PC-9 (cell line): ENCODE measurements at regions not wholly inside any gene's neighbourhood (a gene's known extent, or its start where the extent isn't known, plus 50 kb on each side); places are given as distances from the start of the nearest gene placed in this dataset.

ENCODE experiments used
- BruUV-seq: library from RNA; stranded (reverse); fragments of 400-500 nt; replicated peaks from 2 replicates; lab custom pipeline; 2021; lab: Mats Ljungman, UMichigan
- CTCF ChIA-PET: fragments of 300-600 bp; sonication (Branson Sonifier 250); formaldehyde crosslinking; loops from one replicate; lab custom pipeline; 2022; ENCODE audit warnings: antibody characterized with exemption; lab: Charles Lee
- POLR2A ChIA-PET: fragments of 300-600 bp; sonication (Branson Sonifier 250); formaldehyde crosslinking; loops from one replicate; lab custom pipeline; 2022; ENCODE audit warnings: antibody characterized with exemption; ENCODE audit not compliant: unreplicated experiment; lab: Charles Lee
- DNase-seq, 2 experiments: peaks; one replicate each; pipeline versions ENCODE4 v3.0.0 to v3.0.0-alpha.2; 2015 to 2022; ENCODE audit warnings: mixed read lengths in 1 of 2
- H2AFZ ChIP-seq: fragments of 200-600 bp; sonication (generic); 2 replicates; pipeline ENCODE4 v1.8.1; 2017; ENCODE audit warnings: antibody characterized with exemption
- H3F3A ChIP-seq: fragments of 200-600 bp; sonication (generic); 2 replicates; pipeline ENCODE4 v1.8.1; 2017; ENCODE audit warnings: antibody characterized with exemption, mild to moderate bottlenecking, low read depth; ENCODE audit not compliant: insufficient read depth
- H3K27ac ChIP-seq: fragments of 200-600 bp; sonication (generic); 2 replicates; pipeline ENCODE4 v1.6.1; 2016; ENCODE audit warnings: mixed run types
- H3K27me3 ChIP-seq: fragments of 200-600 bp; sonication (generic); 2 replicates; pipeline ENCODE4 v1.6.1; 2016; ENCODE audit warnings: low read depth, mixed run types; ENCODE audit not compliant: insufficient read depth
- H3K36me3 ChIP-seq: fragments of 200-600 bp; sonication (generic); 2 replicates; pipeline ENCODE4 v1.6.1; 2016; ENCODE audit warnings: low read depth, mixed run types
- H3K4me1 ChIP-seq: fragments of 200-600 bp; sonication (generic); replicated peaks from 2 replicates; pipeline ENCODE4 v1.6.1; 2016; ENCODE audit warnings: mixed run types; ENCODE audit not compliant: insufficient read depth
- H3K4me2 ChIP-seq: fragments of 200-600 bp; sonication (generic); 2 replicates; pipeline ENCODE4 v1.6.1; 2017; ENCODE audit warnings: mixed run types
- H3K4me3 ChIP-seq: fragments of 200-600 bp; sonication (generic); 2 replicates; pipeline ENCODE4 v1.6.1; 2016; ENCODE audit warnings: mixed run types
- H3K79me2 ChIP-seq: fragments of 200-600 bp; sonication (generic); 2 replicates; pipeline ENCODE4 v1.6.1; 2017; ENCODE audit warnings: low read depth, mixed run types
- H3K9me2 ChIP-seq: fragments of 200-600 bp; sonication (generic); 2 replicates; pipeline ENCODE4 v1.8.1; 2017; ENCODE audit warnings: mild to moderate bottlenecking; ENCODE audit not compliant: insufficient read depth
- H3K9me3 ChIP-seq: fragments of 200-600 bp; sonication (generic); 2 replicates; pipeline ENCODE4 v1.8.1; 2016; ENCODE audit warnings: low read depth; ENCODE audit not compliant: insufficient read depth
- H4K20me1 ChIP-seq: fragments of 200-600 bp; sonication (generic); 2 replicates; pipeline ENCODE4 v1.8.1; 2017; ENCODE audit not compliant: insufficient read depth
- CTCF ChIP-seq: fragments of 200-600 bp; sonication (generic); conservative IDR thresholded peaks from 2 replicates; pipeline ENCODE4 v1.6.1; 2017; ENCODE audit warnings: mixed run types, antibody characterized with exemption, mild to moderate bottlenecking, moderate library complexity
- EZH2 ChIP-seq: fragments of 200-600 bp; sonication (generic); IDR thresholded peaks from 2 replicates; pipeline ENCODE4 v1.8.0; 2017; ENCODE audit warnings: antibody characterized with exemption, low read depth
- intact Hi-C: fragments of 100-400 bp; cut with micrococcal nuclease; formaldehyde crosslinking; loops from one replicate; pipeline ENCODE4 v1.10.0; 2022; ENCODE audit not compliant: unreplicated experiment

DNA sequence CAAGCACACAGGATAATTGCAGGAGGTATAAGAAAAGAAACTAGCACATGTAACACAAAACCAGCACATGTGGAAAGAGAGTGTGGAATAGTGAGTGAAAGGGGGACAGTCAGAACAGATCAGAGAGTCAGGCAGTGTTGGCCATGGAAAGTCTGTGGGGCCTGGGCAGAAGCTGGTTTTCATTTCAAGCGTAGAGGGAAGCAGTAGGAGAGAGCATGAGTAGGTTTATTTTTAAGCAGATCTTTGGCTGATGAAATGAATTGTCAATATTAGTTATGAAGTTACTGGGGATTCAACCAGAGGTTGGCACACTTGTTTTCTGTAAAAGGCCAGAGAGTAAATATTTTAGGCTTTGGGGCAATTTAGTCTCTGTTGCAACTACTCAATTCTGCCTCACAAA, 283.1 kb downstream of the SMARCA2 start:
- Histone ChIP-seq H3K36me3 (no peaks in the 10 kb centered on the region), H3K27me3 (no peaks in the 10 kb centered on the region), H3K79me2 (no peaks in the 10 kb centered on the region), H3F3A (peaks cover 3% of the 10 kb centered on the region), H3K4me1 (peaks cover 7% of the 10 kb centered on the region), H3K9me2 (no peaks in the 10 kb centered on the region), H3K4me2 (no peak overlapping the region), H3K9me3 (no peaks in the 10 kb centered on the region; the same call in 1 of the 2 replicates), H4K20me1 (no peaks in the 10 kb centered on the region), H3K4me3 (no peak overlapping the region), H3K27ac (no peak overlapping the region), H2AFZ (no peak overlapping the region)
- DNase-seq = no peak
- intact Hi-C loops = no loop called here
- BruUV-seq = no TSS peak
- ChIA-PET POLR2A (no interaction called here), CTCF (no interaction called here)
- TF ChIP-seq EZH2 (no peak), CTCF (no peak)

DNA sequence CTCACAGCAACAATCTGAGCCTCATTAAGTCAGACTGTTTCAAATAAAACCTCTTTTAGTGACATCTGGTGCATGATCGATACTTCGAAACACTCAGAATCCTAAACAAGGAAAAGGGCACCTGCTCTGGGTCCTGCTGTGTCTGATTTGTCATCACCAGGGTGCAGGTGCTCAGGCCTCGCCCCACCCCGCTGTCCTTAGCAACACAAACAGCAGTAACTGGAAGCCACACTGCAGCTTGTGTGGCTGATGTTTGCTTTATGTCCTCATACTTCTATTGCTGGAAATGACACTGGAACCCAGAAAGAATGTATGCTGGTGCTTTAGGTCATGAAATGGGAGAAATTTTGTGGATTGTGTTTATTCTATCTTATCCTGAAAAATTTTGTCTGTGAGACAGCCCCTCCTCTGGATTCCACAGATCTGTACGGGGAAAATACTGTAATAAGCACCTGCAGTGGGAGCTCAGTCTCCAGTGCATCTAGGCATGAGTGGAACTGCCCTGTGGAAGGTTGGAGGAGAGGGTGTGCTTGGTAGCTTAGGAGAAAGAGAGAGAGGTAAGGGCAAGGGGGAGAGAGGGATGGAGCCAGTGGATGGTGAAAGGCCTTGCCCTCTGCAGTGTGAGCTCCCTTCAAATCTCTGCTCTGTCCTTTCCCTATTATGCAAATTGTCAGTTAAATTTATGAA, 284.2 kb downstream of the SMARCA2 start:
- no peaks in the 10 kb centered on the region for H3K9me2 ChIP-seq
- no peaks in the 10 kb centered on the region for H3F3A ChIP-seq
- no peak overlapping the region for H2AFZ ChIP-seq
- TF ChIP-seq EZH2 (no peak), CTCF (no peak)
- H4K20me1 ChIP-seq = no peaks in the 10 kb centered on the region
- no TSS peak for BruUV-seq
- no peaks in the 10 kb centered on the region for H3K9me3 ChIP-seq
- H3K36me3 ChIP-seq = no peaks in the 10 kb centered on the region
- ChIA-PET POLR2A (interaction anchor here (0.5 kb wide), 1 partner anchor 329 kb away, joined by 3 read pairs; no protein-coding TSS in a partner anchor), CTCF (no interaction called here)
- intact Hi-C loops = no loop called here
- H3K4me3 ChIP-seq = no peak overlapping the region
- no peak overlapping the region for H3K27ac ChIP-seq
- 0 out of 2 replicates have a peak, but pooled peaks cover 4% of the 10 kb centered on the region for H3K4me1 ChIP-seq
- no peaks in the 10 kb centered on the region for H3K27me3 ChIP-seq
- peak overlapping the region; percentile 11; the same call in 1 of the 2 replicates for H3K4me2 ChIP-seq
- no peaks in the 10 kb centered on the region for H3K79me2 ChIP-seq
- peak; percentile 49 to 71 for DNase-seq

DNA sequence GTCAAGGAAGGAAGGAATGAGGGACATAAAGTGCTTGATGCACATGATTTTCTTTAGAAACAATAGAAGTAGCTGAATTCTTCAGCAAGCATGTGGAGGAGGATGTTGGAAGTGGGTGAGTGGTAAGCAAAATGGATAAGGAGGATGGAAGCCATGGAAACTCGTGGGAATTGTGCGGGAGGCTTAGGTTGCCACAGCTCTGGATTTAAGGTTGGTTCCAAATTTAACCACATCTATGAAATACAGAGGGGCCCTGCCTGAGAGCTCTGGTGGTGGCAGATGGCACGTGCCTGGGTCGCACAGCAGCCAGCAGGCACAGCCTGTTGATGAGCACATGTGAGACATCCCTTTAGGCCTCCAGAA, 284.7 kb downstream of the SMARCA2 start:
- POLR2A ChIA-PET = no interaction called here
- Histone ChIP-seq H3K27me3 (no peaks in the 10 kb centered on the region), H3K36me3 (no peaks in the 10 kb centered on the region), H3K9me3 (no peaks in the 10 kb centered on the region), H3F3A (no peaks in the 10 kb centered on the region), H3K4me3 (no peak overlapping the region), H3K27ac (no peak overlapping the region), H3K4me1 (0 out of 2 replicates have a peak, but pooled peaks cover 4% of the 10 kb centered on the region), H3K79me2 (no peaks in the 10 kb centered on the region), H2AFZ (no peak overlapping the region), H4K20me1 (no peaks in the 10 kb centered on the region), H3K4me2 (0 out of 2 replicates have a peak overlapping the region, but pooled peaks have one; percentile 11), H3K9me2 (no peaks in the 10 kb centered on the region)
- TF ChIP-seq EZH2 = no peak
- no peak for TF ChIP-seq CTCF
- intact Hi-C loops = no loop called here
- CTCF ChIA-PET = no interaction called here
- no peak for DNase-seq
- no TSS peak for BruUV-seq
